MCF 10A (cell line): ENCODE measurements at regions not wholly inside any gene's neighbourhood (a gene's known extent, or its start where the extent isn't known, plus 50 kb on each side); places are given as distances from the start of the nearest gene placed in this dataset.

Experiments used
- BruUV-seq: library from RNA; stranded (reverse); fragments of 400-500 nt; replicated peaks from 2 replicates; lab custom pipeline; 2021; lab: Mats Ljungman, UMichigan
- CTCF ChIA-PET: fragments of 300-600 bp; sonication (Branson Sonifier 250); formaldehyde crosslinking; extraction: SDS; loops from one replicate; lab custom pipeline; 2021; ENCODE audit warnings: antibody characterized with exemption, inconsistent platforms; lab: Yijun Ruan, JAX
- POLR2A ChIA-PET: fragments of 300-600, 350-650 bp; sonication (Branson Sonifier 250); formaldehyde crosslinking; extraction: SDS; loops from one replicate; lab custom pipeline; 2020; ENCODE audit warnings: antibody characterized with exemption, inconsistent platforms; lab: Yijun Ruan, JAX
- DNase-seq: peaks from one replicate; pipeline ENCODE4 v3.0.0-alpha.2; 2018; ENCODE audit not compliant: unreplicated experiment
- H3K27ac Mint-ChIP-seq: one replicate; pipeline ENCODE4 v1.8.0; 2022; ENCODE audit warnings: mild to moderate bottlenecking, low read depth, mixed read lengths; ENCODE audit not compliant: unreplicated experiment
- H3K27me3 Mint-ChIP-seq: one replicate; pipeline ENCODE4 v1.8.0; 2022; ENCODE audit warnings: mixed read lengths; ENCODE audit not compliant: insufficient read depth, unreplicated experiment
- H3K36me3 Mint-ChIP-seq: one replicate; pipeline ENCODE4 v1.8.0; 2022; ENCODE audit warnings: mild to moderate bottlenecking, moderate library complexity, mixed read lengths; ENCODE audit not compliant: insufficient read depth, unreplicated experiment
- H3K4me1 Mint-ChIP-seq: one replicate; pipeline ENCODE4 v1.8.0; 2022; ENCODE audit warnings: mixed read lengths; ENCODE audit not compliant: insufficient read depth, unreplicated experiment
- H3K4me3 Mint-ChIP-seq: one replicate; pipeline ENCODE4 v1.8.0; 2022; ENCODE audit warnings: mild to moderate bottlenecking, moderate library complexity, mixed read lengths; ENCODE audit not compliant: unreplicated experiment
- H3K9me3 Mint-ChIP-seq: one replicate; pipeline ENCODE4 v1.8.0; 2022; ENCODE audit warnings: mixed read lengths; ENCODE audit not compliant: unreplicated experiment
- CTCF ChIP-seq: fragments of 200-600 bp; IDR thresholded peaks from one replicate; pipeline ENCODE4 v1.8.0; 2022; ENCODE audit warnings: antibody characterized with exemption, mild to moderate bottlenecking; ENCODE audit not compliant: unreplicated experiment
- intact Hi-C: fragments of 100-400 bp; cut with micrococcal nuclease; formaldehyde crosslinking; loops from 2 replicates; pipeline ENCODE4 v1.14.1; 2022

GRCh38 chr22:48423481-48423911 is 1404.2 kb downstream of the BRD1 start:
- no peak for TF ChIP-seq CTCF
- no TSS peak for BruUV-seq
- POLR2A ChIA-PET = no interaction called here
- CTCF ChIA-PET = no interaction called here
- H3K4me3 Mint-ChIP-seq = no peak overlapping the region
- DNase-seq = no peak
- H3K27me3 Mint-ChIP-seq = no peaks in the 10 kb centered on the region
- no peaks in the 10 kb centered on the region for H3K36me3 Mint-ChIP-seq
- intact Hi-C loops = no loop called here
- H3K27ac Mint-ChIP-seq = no peak overlapping the region
- no peaks in the 10 kb centered on the region for H3K4me1 Mint-ChIP-seq
- H3K9me3 Mint-ChIP-seq = peaks cover 32% of the 10 kb centered on the region

GRCh38 chr22:48422900-48423480 is 1404.7 kb downstream of the BRD1 start:
- Mint-ChIP-seq H3K27me3 (no peaks in the 10 kb centered on the region), H3K4me1 (no peaks in the 10 kb centered on the region), H3K4me3 (no peak overlapping the region), H3K27ac (no peak overlapping the region), H3K9me3 (peaks cover 32% of the 10 kb centered on the region), H3K36me3 (no peaks in the 10 kb centered on the region)
- TF ChIP-seq CTCF = no peak
- ChIA-PET POLR2A (no interaction called here), CTCF (no interaction called here)
- intact Hi-C loops = no loop called here
- BruUV-seq = no TSS peak
- no peak for DNase-seq

- no peaks in the 10 kb centered on the region for H3K27me3 Mint-ChIP-seq
- POLR2A ChIA-PET = no interaction called here
- no peak for DNase-seq
- H3K4me1 Mint-ChIP-seq = no peaks in the 10 kb centered on the region
- no peak overlapping the region for H3K27ac Mint-ChIP-seq
- no TSS peak for BruUV-seq
- CTCF ChIA-PET = no interaction called here
- H3K36me3 Mint-ChIP-seq = no peaks in the 10 kb centered on the region
- H3K9me3 Mint-ChIP-seq = peaks cover 45% of the 10 kb centered on the region
- TF ChIP-seq CTCF = no peak
- intact Hi-C loops = no loop called here
- no peak overlapping the region for H3K4me3 Mint-ChIP-seq
These were observed 1408.8 kb downstream of the BRD1 start for GRCh38 chr22:48418831-48419230.

- Mint-ChIP-seq H3K9me3 (peaks cover 42% of the 10 kb centered on the region), H3K27me3 (no peaks in the 10 kb centered on the region), H3K27ac (no peak overlapping the region), H3K4me1 (no peaks in the 10 kb centered on the region), H3K36me3 (no peaks in the 10 kb centered on the region), H3K4me3 (no peak overlapping the region)
- intact Hi-C loops = no loop called here
- BruUV-seq = no TSS peak
- no peak for TF ChIP-seq CTCF
- POLR2A ChIA-PET = no interaction called here
- CTCF ChIA-PET = interaction anchor here (0.7 kb wide), 1 partner anchor 1615 kb away, joined by 3 read pairs; no protein-coding TSS in a partner anchor
- DNase-seq = no peak
These were observed 1410.2 kb downstream of the BRD1 start for GRCh38 chr22:48417225-48418070.
